ENCODE measurements at regions not wholly inside any gene's neighbourhood (a gene's known extent, or its start where the extent isn't known, plus 50 kb on each side); places are given as distances from the start of the nearest gene placed in this dataset.
"Not testable (repeated sequence)": the region's sequence is repeated elsewhere in the genome, so short reads cannot be mapped to it uniquely, and the experiment has no call there.

GRCh38 chr6:121548131-121548530 is 112.7 kb downstream of the GJA1 start:
- no peak for DNase-seq (ENCODE audit: low read depth in 2 of 2)

DNA sequence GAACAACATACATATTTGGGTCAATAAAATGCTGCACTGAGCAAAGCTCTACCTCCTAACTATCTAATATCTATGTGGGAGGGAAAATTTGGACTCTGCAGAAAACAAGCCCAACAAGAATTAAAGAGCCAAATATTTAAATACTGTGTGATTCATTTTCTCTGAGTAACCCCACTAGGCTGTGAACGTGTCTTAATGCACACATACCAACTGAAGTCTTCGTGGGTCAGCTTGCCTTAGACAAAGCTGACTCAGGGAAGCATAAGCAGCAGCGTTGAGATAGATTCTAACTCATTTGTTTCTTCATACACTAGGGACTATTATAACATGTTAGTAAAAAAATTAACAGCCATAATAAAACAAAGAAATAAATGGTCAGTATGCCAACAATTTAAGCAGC is 114.3 kb downstream of the GJA1 start:
- DNase-seq (ENCODE audit: low read depth in 2 of 2) = no peak

GRCh38 chr6:121550491-121551010 is 115.1 kb downstream of the GJA1 start:
- no peak for DNase-seq (ENCODE audit: low read depth in 2 of 2)

DNA sequence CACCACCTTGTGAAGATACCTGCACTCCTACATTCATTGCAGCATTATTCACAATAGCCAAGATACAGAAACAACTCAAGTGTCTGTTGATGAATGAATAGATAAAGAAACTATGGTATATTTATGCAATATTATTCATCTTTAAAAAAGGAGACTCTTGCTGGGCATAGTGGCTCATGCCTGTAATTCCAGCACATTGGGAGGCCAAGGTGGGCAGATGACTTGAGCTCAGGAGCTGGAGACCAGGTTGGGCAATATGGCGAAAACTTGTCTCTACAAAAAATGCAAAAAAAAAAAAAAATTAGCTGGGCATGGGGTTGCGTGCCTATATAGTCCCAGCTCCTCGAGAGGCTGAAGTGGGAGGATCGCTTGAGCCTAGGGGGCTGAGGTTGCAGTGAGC is 119.8 kb downstream of the GJA1 start:
- DNase-seq (ENCODE audit: low read depth in 2 of 2) = no peak

DNA sequence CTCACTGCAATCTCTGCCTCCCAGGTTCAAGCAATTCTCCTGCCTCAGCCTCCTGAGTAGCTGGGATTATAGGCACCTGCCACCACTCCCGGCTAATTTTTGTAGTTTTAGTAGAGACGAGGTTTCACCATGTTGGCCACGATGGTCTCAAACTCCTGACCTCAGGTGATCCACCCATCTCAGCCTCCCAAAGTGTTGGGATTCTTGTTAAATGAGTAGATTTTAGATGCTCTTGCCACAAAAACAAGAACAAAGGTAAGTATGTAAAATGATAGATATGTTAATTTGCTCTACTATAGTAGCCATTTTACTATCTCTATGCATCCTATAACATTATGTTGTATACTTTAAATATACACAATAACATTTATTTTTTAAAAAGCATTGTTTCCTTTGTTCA is 120.7 kb downstream of the GJA1 start:
- DNase-seq (ENCODE audit: low read depth in 2 of 2) = not testable (repeated sequence)

GRCh38 chr6:121557146-121557940 is 121.9 kb downstream of the GJA1 start:
- no peak for DNase-seq (ENCODE audit: low read depth in 2 of 2)

DNA sequence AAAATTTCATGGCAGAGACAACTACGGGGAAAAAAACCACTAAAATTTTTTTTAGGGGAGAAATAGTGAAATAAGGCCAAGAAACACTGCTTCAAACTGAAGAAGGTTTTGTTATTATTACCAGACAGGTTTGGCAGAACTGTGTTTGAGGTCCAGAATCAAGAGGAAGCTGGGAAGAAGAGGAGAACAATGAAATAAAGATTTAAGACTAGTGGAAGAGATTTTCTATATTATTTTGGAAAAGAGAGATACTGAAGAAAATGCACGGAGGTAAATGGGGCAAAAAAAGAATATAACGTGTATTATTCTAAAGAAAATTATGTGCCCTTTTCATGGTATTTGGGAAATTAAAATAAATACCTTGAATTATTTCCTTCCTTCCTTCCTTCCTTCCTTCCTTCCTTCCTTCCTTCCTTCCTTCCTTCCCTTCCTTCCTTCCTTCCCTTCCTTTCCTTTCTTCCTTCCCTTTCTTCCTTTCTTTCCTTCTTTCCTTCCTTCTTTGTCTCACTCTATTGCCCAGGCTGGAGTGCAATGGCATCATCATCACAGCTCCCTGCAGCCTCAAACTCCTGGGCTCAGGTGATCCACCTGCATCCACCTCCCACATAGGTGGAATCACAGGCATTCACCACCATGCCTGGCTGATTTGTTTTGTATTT is 124.3 kb downstream of the GJA1 start:
- DNase-seq (ENCODE audit: low read depth in 2 of 2) = no peak

- no peak for DNase-seq (ENCODE audit: low read depth in 2 of 2)
These were observed 125.0 kb downstream of the GJA1 start for GRCh38 chr6:121560476-121560875.

GRCh38 chr6:121563286-121563685 is 127.8 kb downstream of the GJA1 start:
- no peak for DNase-seq (ENCODE audit: low read depth in 2 of 2)

GRCh38 chr6:121564529-121564928 is 129.1 kb downstream of the GJA1 start:
- DNase-seq (ENCODE audit: low read depth in 2 of 2) = not testable (repeated sequence)

- no peak for DNase-seq (ENCODE audit: low read depth in 2 of 2)
These were observed 136.0 kb downstream of the GJA1 start for GRCh38 chr6:121571455-121571854.

- no peak for DNase-seq (ENCODE audit: low read depth in 2 of 2)
These were observed 138.0 kb downstream of the GJA1 start for GRCh38 chr6:121573481-121573880.

DNA sequence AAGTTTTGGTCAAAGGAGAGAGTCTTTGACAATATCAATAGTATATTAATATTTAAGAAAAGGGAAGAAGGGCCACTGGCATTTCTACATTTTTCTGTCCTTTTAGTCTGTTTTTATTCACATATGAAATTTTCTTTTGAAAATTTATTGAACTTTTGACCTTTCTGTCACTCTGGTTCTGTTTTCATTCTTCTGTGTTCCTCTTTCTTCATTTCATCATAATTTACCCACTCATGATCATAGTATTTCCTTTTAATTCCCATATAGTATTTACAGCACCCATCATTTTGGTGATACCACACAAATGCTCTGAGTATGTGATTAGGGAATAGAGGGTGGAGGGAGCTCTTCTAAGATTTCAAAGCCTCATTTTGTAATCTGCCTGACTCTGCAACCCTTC is 142.8 kb downstream of the GJA1 start:
- no peak for DNase-seq (ENCODE audit: low read depth in 2 of 2)

DNA sequence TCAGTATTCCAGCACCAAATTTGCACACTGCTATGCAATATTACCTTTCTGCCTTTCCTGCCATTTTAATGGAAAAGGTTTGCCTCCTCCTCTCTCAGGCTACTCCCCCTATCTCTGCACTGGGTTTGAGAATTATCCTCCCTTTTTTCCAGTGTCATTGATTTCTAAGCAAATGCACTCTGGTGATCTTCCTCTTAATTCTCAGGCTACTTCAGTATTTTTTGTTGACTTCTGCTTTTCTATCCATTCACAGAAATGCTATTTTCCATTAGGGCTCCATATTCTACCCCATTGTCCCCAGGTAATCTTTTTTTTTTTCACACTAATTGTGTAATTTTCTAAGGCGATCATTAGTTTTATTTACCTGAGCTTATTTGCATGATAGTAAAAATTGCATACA is 144.0 kb downstream of the GJA1 start:
- DNase-seq (ENCODE audit: low read depth in 2 of 2) = no peak

DNA sequence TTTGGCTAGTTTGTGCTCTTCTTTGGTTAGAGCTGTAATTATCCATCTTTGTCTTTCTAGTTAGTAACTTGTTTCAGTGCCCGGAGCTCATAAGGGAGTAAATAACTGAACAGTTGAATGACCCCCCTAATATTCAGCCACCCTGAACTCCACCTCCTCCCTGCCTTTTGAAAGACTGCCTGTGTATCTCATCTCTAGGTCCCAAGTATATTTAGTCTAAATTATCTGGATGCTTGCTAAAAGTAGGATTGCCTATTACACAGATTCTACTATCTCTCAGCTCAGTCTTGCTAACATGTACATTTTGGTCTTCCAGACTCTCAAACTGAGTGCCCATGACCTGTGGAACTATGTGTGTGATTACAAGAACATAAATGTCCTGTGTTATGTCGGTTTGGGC is 145.9 kb downstream of the GJA1 start:
- no peak for DNase-seq (ENCODE audit: low read depth in 2 of 2)

- DNase-seq (ENCODE audit: low read depth in 2 of 2) = no peak
These were observed 146.8 kb downstream of the GJA1 start for GRCh38 chr6:121582262-121582661.

DNA sequence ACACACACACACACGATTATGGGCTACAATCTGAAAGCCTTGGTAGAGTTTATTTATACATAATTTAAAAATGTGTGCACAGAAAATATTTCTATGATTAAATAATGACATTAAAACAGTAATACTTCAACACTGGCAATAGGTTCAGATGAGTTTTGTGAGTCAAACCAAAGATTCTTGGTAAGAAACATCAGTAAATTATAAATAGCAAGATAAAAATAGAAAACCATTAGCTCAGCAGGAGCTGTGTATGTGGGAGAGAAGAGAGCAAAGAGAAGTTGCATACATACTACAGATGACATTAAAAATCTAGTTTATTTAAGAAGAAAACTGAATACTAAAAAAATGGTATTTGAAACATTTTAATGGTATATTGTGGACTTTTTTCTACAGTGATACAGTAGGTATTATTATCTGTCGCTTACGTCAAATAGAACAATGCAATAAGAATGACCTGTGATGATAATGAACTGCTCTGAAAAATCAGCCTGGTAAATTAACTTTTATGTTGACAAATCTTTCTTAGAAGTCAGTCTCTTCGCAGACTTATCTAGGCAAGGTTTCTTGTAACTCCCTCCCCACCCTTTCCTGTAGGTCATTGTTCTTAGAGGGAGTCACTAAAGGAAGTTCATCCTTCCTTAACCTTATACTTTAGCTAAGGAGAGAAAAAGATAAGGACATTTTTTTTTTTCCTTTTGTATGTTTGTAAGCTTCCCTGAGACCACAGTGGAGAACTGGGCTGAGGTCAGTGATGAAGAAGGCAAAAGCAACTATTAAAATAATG is 149.3 kb downstream of the GJA1 start:
- DNase-seq (ENCODE audit: low read depth in 2 of 2) = no peak

DNA sequence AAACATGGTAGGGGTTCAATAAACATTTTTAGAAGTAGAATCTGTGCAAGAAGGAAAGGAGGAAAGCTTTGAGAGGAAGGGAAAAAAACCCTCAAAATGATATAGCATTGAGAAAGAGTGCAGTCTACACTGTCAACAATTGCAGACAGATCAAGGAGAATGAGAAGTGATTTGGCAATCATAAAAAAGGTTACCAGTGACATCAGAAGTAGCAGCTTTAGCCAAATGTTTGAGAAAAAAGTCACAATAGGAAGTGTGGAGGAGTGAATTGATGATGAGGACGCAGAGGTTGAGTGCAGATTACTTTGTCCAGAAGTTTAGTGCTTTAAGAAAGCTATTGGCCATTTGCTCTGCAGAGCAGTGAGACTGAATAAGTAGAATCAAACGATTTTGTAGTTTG is 155.0 kb downstream of the GJA1 start:
- DNase-seq (ENCODE audit: low read depth in 2 of 2) = no peak

GRCh38 chr6:121590916-121591315 is 155.5 kb downstream of the GJA1 start:
- no peak for DNase-seq (ENCODE audit: low read depth in 2 of 2)

- no peak for DNase-seq (ENCODE audit: low read depth in 2 of 2)
These were observed 157.0 kb downstream of the GJA1 start for GRCh38 chr6:121592261-121592935.

DNA sequence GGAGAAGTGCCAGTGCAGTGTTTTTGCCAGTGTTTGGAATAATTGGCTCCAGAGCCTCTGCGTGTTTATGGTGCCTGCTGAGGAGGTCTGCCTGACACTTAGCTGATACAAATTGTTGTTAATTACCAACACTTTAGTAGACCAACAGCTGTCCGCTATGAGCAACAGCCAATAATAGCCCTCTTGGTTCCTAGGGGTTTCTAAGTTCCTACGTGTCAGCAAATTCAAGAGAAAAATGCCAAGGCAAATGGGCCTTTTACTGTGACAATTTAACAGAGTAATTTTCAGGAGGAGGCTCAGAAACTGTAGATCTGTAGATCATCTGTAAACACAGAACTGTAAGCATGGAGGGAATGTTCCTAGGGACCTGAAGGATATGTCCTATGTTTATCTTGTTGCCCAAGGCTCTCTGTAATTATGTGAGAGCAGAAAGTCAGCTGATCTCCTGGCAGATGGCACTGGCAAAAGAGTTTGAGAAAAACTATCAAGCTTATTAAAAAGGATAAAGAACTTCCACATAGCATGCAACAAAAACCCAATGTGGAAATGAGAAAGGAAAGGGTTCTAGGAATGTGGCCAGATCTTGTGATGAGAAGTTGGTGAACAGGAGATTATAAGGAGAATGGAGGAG is 157.7 kb downstream of the GJA1 start:
- DNase-seq (ENCODE audit: low read depth in 2 of 2) = no peak
